ENCODE measurements at regions not wholly inside any gene's neighbourhood (a gene's known extent, or its start where the extent isn't known, plus 50 kb on each side); places are given as distances from the start of the nearest gene placed in this dataset.

- TF ChIP-seq ZFP30 (CRISPR knock-in tag; IDR thresholded peaks at IDR 0.05) (no peak), CREB5 (CRISPR knock-in tag; IDR thresholded peaks at IDR 0.05; ENCODE audit: low read depth) (no peak), PATZ1 (CRISPR knock-in tag; IDR thresholded peaks at IDR 0.05; ENCODE audit: borderline replicate concordance) (no peak), ZNF565 (CRISPR knock-in tag; conservative IDR thresholded peaks at IDR 0.05; ENCODE audit: low read depth) (no peak), GLIS3 (CRISPR knock-in tag; IDR thresholded peaks at IDR 0.05) (no peak), TSHZ2 (CRISPR knock-in tag; IDR thresholded peaks at IDR 0.05) (no peak), ZFP3 (CRISPR knock-in tag; IDR thresholded peaks at IDR 0.05) (no peak), ARNTL (CRISPR knock-in tag; IDR thresholded peaks at IDR 0.05; ENCODE audit: borderline replicate concordance, low read depth) (no peak), CSRNP3 (CRISPR knock-in tag; IDR thresholded peaks at IDR 0.05) (no peak), OSR1 (CRISPR knock-in tag; IDR thresholded peaks at IDR 0.05) (no peak), TCF4 (CRISPR knock-in tag; IDR thresholded peaks at IDR 0.05; ENCODE audit: borderline replicate concordance) (no peak)
Observed at GRCh38 chr18:55144193-55144930, 185.1 kb upstream of the CCDC68 start.
